GM23338 (cell line): ENCODE measurements at regions not wholly inside any gene's neighbourhood (a gene's known extent, or its start where the extent isn't known, plus 50 kb on each side); places are given as distances from the start of the nearest gene placed in this dataset.

Source experiments
- ATAC-seq: fragments of 200-7000 bp; cut with Tn5 transposase; 3 replicates; pipeline ENCODE4 v1.9.1; 2020
- DNase-seq: peaks from one replicate; pipeline ENCODE4 v3.0.0-alpha.2; 2015; ENCODE audit warnings: low spot score
- H2AFZ ChIP-seq: fragments of 200-600 bp; sonication (generic); 2 replicates; pipeline ENCODE4 v1.8.0; 2016; ENCODE audit warnings: antibody characterized with exemption, mild to moderate bottlenecking, moderate library complexity
- H3F3A ChIP-seq: fragments of 200-600 bp; sonication (generic); replicated peaks from 2 replicates; pipeline ENCODE4 v1.8.0; 2017; ENCODE audit warnings: antibody characterized with exemption, mixed run types, low read depth
- H3K27ac ChIP-seq: fragments of 200-600 bp; sonication (generic); 2 replicates; pipeline ENCODE4 v1.6.1; 2016; ENCODE audit warnings: low read depth
- H3K27me3 ChIP-seq: fragments of 200-600 bp; sonication (generic); 2 replicates; pipeline ENCODE4 v1.8.0; 2016; ENCODE audit warnings: mild to moderate bottlenecking, mixed run types, moderate library complexity; ENCODE audit not compliant: insufficient read depth
- H3K36me3 ChIP-seq: fragments of 200-600 bp; sonication (generic); 2 replicates; pipeline ENCODE4 v1.8.0; 2016; ENCODE audit warnings: mild to moderate bottlenecking; ENCODE audit not compliant: insufficient read depth
- H3K4me1 ChIP-seq: fragments of 200-600 bp; sonication (generic); 2 replicates; pipeline ENCODE4 v1.8.0; 2016; ENCODE audit warnings: mild to moderate bottlenecking, moderate library complexity; ENCODE audit not compliant: insufficient read depth
- H3K4me2 ChIP-seq: fragments of 200-600 bp; sonication (generic); 2 replicates; pipeline ENCODE4 v1.7.1; 2017; ENCODE audit warnings: mixed run types
- H3K4me3 ChIP-seq: fragments of 200-600 bp; sonication (generic); 2 replicates; pipeline ENCODE4 v1.6.1; 2016; ENCODE audit warnings: mixed run types
- H3K79me2 ChIP-seq: fragments of 200-600 bp; sonication (generic); replicated peaks from 2 replicates; pipeline ENCODE4 v1.8.0; 2017; ENCODE audit warnings: mild to moderate bottlenecking; ENCODE audit not compliant: insufficient read depth
- H3K9me2 ChIP-seq: fragments of 200-600 bp; sonication (generic); 2 replicates; pipeline ENCODE4 v1.8.0; 2017; ENCODE audit not compliant: insufficient read depth
- H4K20me1 ChIP-seq: fragments of 200-600 bp; sonication (generic); replicated peaks from 2 replicates; pipeline ENCODE4 v1.8.0; 2017; ENCODE audit warnings: mild to moderate bottlenecking; ENCODE audit not compliant: insufficient read depth
- H3K27ac Mint-ChIP-seq: 2 replicates; pipeline ENCODE4 v1.8.0; 2020; ENCODE audit warnings: inconsistent platforms, mild to moderate bottlenecking, moderate library complexity, mixed read lengths
- H3K27me3 Mint-ChIP-seq: 3 replicates; pipeline ENCODE4 v1.8.0; 2022; ENCODE audit warnings: low read depth, mild to moderate bottlenecking, moderate library complexity, mixed read lengths, inconsistent platforms; ENCODE audit not compliant: insufficient read depth, poor library complexity
- H3K36me3 Mint-ChIP-seq: 3 replicates; pipeline ENCODE4 v1.8.0; 2021; ENCODE audit warnings: low read depth, mild to moderate bottlenecking, inconsistent platforms, moderate library complexity, mixed read lengths
- H3K4me1 Mint-ChIP-seq: 3 replicates; pipeline ENCODE4 v1.8.0; 2020; ENCODE audit warnings: mild to moderate bottlenecking, inconsistent platforms, mixed read lengths
- H3K4me3 Mint-ChIP-seq: 3 replicates; pipeline ENCODE4 v1.8.0; 2021; ENCODE audit warnings: moderate library complexity, mild to moderate bottlenecking, inconsistent platforms, mixed read lengths
- H3K9me3 Mint-ChIP-seq: 3 replicates; pipeline ENCODE4 v1.8.0; 2020; ENCODE audit warnings: moderate library complexity, mild to moderate bottlenecking, inconsistent platforms, mixed read lengths
- CREB1 ChIP-seq: fragments of 250-450 bp; sonication (Bioruptor Pico); IDR thresholded peaks from 2 replicates; pipeline ENCODE4 v1.5.0; 2020; ENCODE audit warnings: low read depth, mild to moderate bottlenecking, moderate library complexity
- CTCF ChIP-seq, 2 experiments: fragments of 200-600 bp in 1 of 2; sonication (generic) in 1 of 2; conservative IDR thresholded peaks; 2 replicates each; pipeline versions ENCODE4 v1.5.1 to v1.6.1; 2016 to 2017; ENCODE audit warnings: antibody characterized with exemption in 2 of 2, low read depth in 2 of 2, mild to moderate bottlenecking in 2 of 2, moderate library complexity in 1 of 2
- ETS1 ChIP-seq: IDR thresholded peaks from 2 replicates; pipeline ENCODE4 v1.6.1; 2016; ENCODE audit warnings: antibody characterized with exemption
- EZH2 ChIP-seq: fragments of 200-600 bp; sonication (generic); IDR thresholded peaks from one replicate; pipeline ENCODE4 v1.8.0; 2017; ENCODE audit warnings: antibody characterized with exemption, mild to moderate bottlenecking, low read depth; ENCODE audit not compliant: unreplicated experiment
- EZH2phosphoT487 ChIP-seq: fragments of 200-600 bp; sonication (generic); IDR thresholded peaks from one replicate; pipeline ENCODE4 v1.8.1; 2018; ENCODE audit warnings: antibody characterized with exemption; ENCODE audit not compliant: unreplicated experiment
- JUNB ChIP-seq: IDR thresholded peaks from one replicate; pipeline ENCODE4 v1.6.1; 2016; ENCODE audit warnings: antibody characterized with exemption; ENCODE audit not compliant: unreplicated experiment
- NANOG ChIP-seq: IDR thresholded peaks from 2 replicates; pipeline ENCODE4 v1.6.1; 2016; ENCODE audit warnings: antibody characterized with exemption, borderline replicate concordance
- POLR2AphosphoS5 ChIP-seq: IDR thresholded peaks from 2 replicates; pipeline ENCODE4 v1.6.1; 2016; ENCODE audit warnings: antibody characterized with exemption, low read depth
- REST ChIP-seq: IDR thresholded peaks from one replicate; pipeline ENCODE4 v1.6.1; 2018; ENCODE audit warnings: antibody characterized with exemption; ENCODE audit not compliant: unreplicated experiment
- ZNF114 ChIP-seq: fragments of 250-450 bp; sonication (Bioruptor Pico); IDR thresholded peaks from 2 replicates; pipeline ENCODE4 v1.5.0; 2020; ENCODE audit warnings: mild to moderate bottlenecking, moderate library complexity

DNA sequence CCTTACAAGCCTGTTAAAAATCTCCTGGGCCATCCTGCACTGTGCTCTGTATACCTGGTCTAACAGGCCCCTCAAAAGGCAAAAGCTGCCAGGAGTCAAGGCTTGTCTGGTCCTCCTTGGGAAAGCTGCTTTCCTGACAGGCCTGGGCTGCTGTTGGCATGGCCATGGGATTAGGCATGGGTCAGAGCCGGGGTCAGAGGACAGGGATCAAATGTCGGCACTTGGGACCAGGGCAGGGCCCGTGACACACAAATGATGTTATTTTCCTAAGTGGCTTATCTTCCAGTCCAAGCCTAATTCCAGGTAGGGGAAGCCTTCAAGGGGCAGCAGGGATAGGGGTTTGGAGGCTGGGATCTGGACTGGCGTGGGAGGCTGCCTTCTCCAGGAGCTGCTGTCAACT lies 191.5 kb upstream of the GPR26 start (continued):
- TF ChIP-seq ETS1: no peak
- TF ChIP-seq EZH2phosphoT487: no peak
- TF ChIP-seq POLR2AphosphoS5: no peak
- no peak for TF ChIP-seq CTCF (conservative IDR thresholded peaks at IDR 0.05; ENCODE audit: low read depth in 2 of 2)
- no peak for TF ChIP-seq JUNB
- no peak for TF ChIP-seq NANOG

DNA sequence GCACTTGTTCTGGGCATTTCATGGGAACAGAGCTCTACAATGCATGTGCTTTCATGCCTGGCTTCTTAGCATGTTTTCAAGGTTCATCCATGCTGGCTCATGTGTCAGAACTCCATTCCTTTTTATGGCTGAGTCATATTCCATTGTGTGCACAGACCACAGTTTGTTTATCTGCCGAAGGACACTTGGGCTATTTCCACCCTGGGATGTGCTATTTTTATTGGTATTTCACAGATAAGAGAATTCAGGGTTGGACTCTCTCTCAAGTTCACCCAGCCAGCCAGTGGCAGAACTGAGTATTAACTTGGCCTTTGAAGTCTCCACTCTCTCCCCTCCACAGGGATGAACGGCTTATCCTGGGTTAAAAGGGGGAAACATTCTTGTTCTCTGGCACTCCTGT lies 190.7 kb upstream of the GPR26 start:
- Histone ChIP-seq H4K20me1 (no peaks in the 10 kb centered on the region), H3K27ac (no peak overlapping the region), H3K36me3 (no peaks in the 10 kb centered on the region), H3K4me2 (no peak overlapping the region), H3F3A (no peaks in the 10 kb centered on the region), H3K79me2 (no peaks in the 10 kb centered on the region), H3K27me3 (no peaks in the 10 kb centered on the region), H3K4me1 (peaks cover 19% of the 10 kb centered on the region), H2AFZ (no peak overlapping the region), H3K4me3 (no peak overlapping the region), H3K9me2 (peaks cover 7% of the 10 kb centered on the region)
- Mint-ChIP-seq H3K27ac (no peak overlapping the region), H3K9me3 (no peaks in the 10 kb centered on the region; the same call in 2 of the 3 replicates), H3K4me1 (peaks cover 38% of the 10 kb centered on the region), H3K36me3 (no peaks in the 10 kb centered on the region), H3K27me3 (peaks cover 17% of the 10 kb centered on the region), H3K4me3 (no peak overlapping the region)
- DNase-seq: no peak
- no peak for ATAC-seq
- TF ChIP-seq CTCF (conservative IDR thresholded peaks at IDR 0.05; ENCODE audit: low read depth in 2 of 2) (no peak), CREB1 (CRISPR knock-in tag) (no peak), ZNF114 (CRISPR knock-in tag) (no peak), NANOG (no peak), EZH2phosphoT487 (no peak), EZH2 (no peak), REST (no peak), POLR2AphosphoS5 (no peak)
